ENCODE measurements at regions not wholly inside any gene's neighbourhood (a gene's known extent, or its start where the extent isn't known, plus 50 kb on each side); places are given as distances from the start of the nearest gene placed in this dataset.

- H3K9me3 Mint-ChIP-seq (ENCODE audit: unreplicated experiment), result no peaks in the 10 kb centered on the region
- no peak overlapping the region for H3K4me3 Mint-ChIP-seq (ENCODE audit: unreplicated experiment)
- DNase-seq, result no peak
- no peak overlapping the region for H3K27ac Mint-ChIP-seq (ENCODE audit: unreplicated experiment)
- no peak for TF ChIP-seq CTCF (IDR thresholded peaks at IDR 0.05; ENCODE audit: partially characterized antibody, unreplicated experiment)
- H3K4me1 Mint-ChIP-seq (ENCODE audit: low read depth, unreplicated experiment), result peaks cover 7% of the 10 kb centered on the region
- H3K27me3 Mint-ChIP-seq (ENCODE audit: unreplicated experiment), result peaks cover 2% of the 10 kb centered on the region
- no peaks in the 10 kb centered on the region for H3K36me3 Mint-ChIP-seq (ENCODE audit: unreplicated experiment)
Observed at GRCh38 chr21:27536319-27536718, 569.4 kb upstream of the ADAMTS5 start.

GRCh38 chr21:27535188-27535587 is 568.3 kb upstream of the ADAMTS5 start:
- no peak overlapping the region for H3K27ac Mint-ChIP-seq (ENCODE audit: unreplicated experiment)
- no peak for TF ChIP-seq CTCF (IDR thresholded peaks at IDR 0.05; ENCODE audit: partially characterized antibody, unreplicated experiment)
- H3K4me1 Mint-ChIP-seq (ENCODE audit: low read depth, unreplicated experiment), result peaks cover 7% of the 10 kb centered on the region
- no peaks in the 10 kb centered on the region for H3K36me3 Mint-ChIP-seq (ENCODE audit: unreplicated experiment)
- H3K9me3 Mint-ChIP-seq (ENCODE audit: unreplicated experiment), result no peaks in the 10 kb centered on the region
- DNase-seq, result no peak
- H3K27me3 Mint-ChIP-seq (ENCODE audit: unreplicated experiment), result no peaks in the 10 kb centered on the region
- H3K4me3 Mint-ChIP-seq (ENCODE audit: unreplicated experiment), result no peak overlapping the region

- H3K27ac Mint-ChIP-seq (ENCODE audit: unreplicated experiment), result no peak overlapping the region
- no peak for TF ChIP-seq CTCF (IDR thresholded peaks at IDR 0.05; ENCODE audit: partially characterized antibody, unreplicated experiment)
- H3K9me3 Mint-ChIP-seq (ENCODE audit: unreplicated experiment), result no peaks in the 10 kb centered on the region
- no peaks in the 10 kb centered on the region for H3K36me3 Mint-ChIP-seq (ENCODE audit: unreplicated experiment)
- peaks cover 7% of the 10 kb centered on the region for H3K4me1 Mint-ChIP-seq (ENCODE audit: low read depth, unreplicated experiment)
- H3K4me3 Mint-ChIP-seq (ENCODE audit: unreplicated experiment), result no peak overlapping the region
- DNase-seq, result no peak
- no peaks in the 10 kb centered on the region for H3K27me3 Mint-ChIP-seq (ENCODE audit: unreplicated experiment)
Observed at GRCh38 chr21:27534206-27534605, 567.3 kb upstream of the ADAMTS5 start.

- DNase-seq, result no peak
- Mint-ChIP-seq H3K27ac (ENCODE audit: unreplicated experiment) (no peak overlapping the region), H3K4me3 (ENCODE audit: unreplicated experiment) (no peak overlapping the region), H3K9me3 (ENCODE audit: unreplicated experiment) (no peaks in the 10 kb centered on the region), H3K36me3 (ENCODE audit: unreplicated experiment) (no peaks in the 10 kb centered on the region), H3K27me3 (ENCODE audit: unreplicated experiment) (no peaks in the 10 kb centered on the region), H3K4me1 (ENCODE audit: low read depth, unreplicated experiment) (peaks cover 7% of the 10 kb centered on the region)
- no peak for TF ChIP-seq CTCF (IDR thresholded peaks at IDR 0.05; ENCODE audit: partially characterized antibody, unreplicated experiment)
Observed at GRCh38 chr21:27532076-27532475, 565.2 kb upstream of the ADAMTS5 start.

- H3K4me3 Mint-ChIP-seq (ENCODE audit: unreplicated experiment), result no peak overlapping the region
- H3K27me3 Mint-ChIP-seq (ENCODE audit: unreplicated experiment), result no peaks in the 10 kb centered on the region
- peaks cover 1% of the 10 kb centered on the region for H3K9me3 Mint-ChIP-seq (ENCODE audit: unreplicated experiment)
- no peak overlapping the region for H3K27ac Mint-ChIP-seq (ENCODE audit: unreplicated experiment)
- H3K36me3 Mint-ChIP-seq (ENCODE audit: unreplicated experiment), result peaks cover 8% of the 10 kb centered on the region
- no peak for DNase-seq
- no peak for TF ChIP-seq CTCF (IDR thresholded peaks at IDR 0.05; ENCODE audit: partially characterized antibody, unreplicated experiment)
- H3K4me1 Mint-ChIP-seq (ENCODE audit: low read depth, unreplicated experiment), result peaks cover 11% of the 10 kb centered on the region
Observed at GRCh38 chr21:27528697-27529096, 561.8 kb upstream of the ADAMTS5 start.
